ENCODE measurements at regions not wholly inside any gene's neighbourhood (a gene's known extent, or its start where the extent isn't known, plus 50 kb on each side); places are given as distances from the start of the nearest gene placed in this dataset.

- Histone ChIP-seq H3K27ac (ENCODE audit: insufficient read depth, low read length) (no peak overlapping the region), H4K20me1 (ENCODE audit: insufficient read depth, low read length) (no peaks in the 10 kb centered on the region), H3K56ac (ENCODE audit: extremely low read depth, insufficient read depth, low read length) (no peak overlapping the region), H2BK120ac (ENCODE audit: low read depth, low read length) (no peak overlapping the region), H4K91ac (ENCODE audit: insufficient read depth, low read depth, low read length) (no peak overlapping the region), H2AK5ac (ENCODE audit: low read depth, low read length) (no peak overlapping the region), H4K8ac (ENCODE audit: low read depth in 2 of 2, low read length in 2 of 2) (no peak overlapping the region), H3K9ac (ENCODE audit: low read depth, low read length) (no peak overlapping the region), H3K23ac (ENCODE audit: low read depth, low read length) (no peak overlapping the region), H2BK15ac (ENCODE audit: low read depth, low read length) (no peak overlapping the region), H3K4ac (ENCODE audit: low read depth, low read length) (no peak overlapping the region), H3K4me1 (ENCODE audit: control insufficient read depth, insufficient read depth, low read length) (no peaks in the 10 kb centered on the region), H2BK5ac (ENCODE audit: low read depth, low read length, poor library complexity, severe bottlenecking) (no peak overlapping the region), H3K4me2 (ENCODE audit: low read depth, low read length) (no peak overlapping the region), H2BK20ac (ENCODE audit: low read depth, low read length) (no peak overlapping the region), H4K5ac (ENCODE audit: low read depth, low read length) (no peak overlapping the region), H3K9me1 (ENCODE audit: insufficient read depth, low read length) (no peaks in the 10 kb centered on the region), H3K27me3 (ENCODE audit: control insufficient read depth, insufficient read depth, low read length) (no peaks in the 10 kb centered on the region), H2AFZ (replicated peaks; ENCODE audit: low read length, poor library complexity) (no peak overlapping the region), H3K18ac (ENCODE audit: low read depth, low read length) (no peak overlapping the region), H3K9me3 (ENCODE audit: control insufficient read depth, insufficient read depth, low read length) (0 out of 2 replicates have a peak, but pooled peaks cover 1% of the 10 kb centered on the region), H3K14ac (replicated peaks; ENCODE audit: low read depth, low read length) (no peak overlapping the region), H3K4me3 (ENCODE audit: insufficient read depth, low read depth, low read length) (no peak overlapping the region), H3K79me1 (ENCODE audit: low read depth in 1 of 2, low read length in 2 of 2) (no peaks in the 10 kb centered on the region), H2AK9ac (replicated peaks; ENCODE audit: low read depth, low read length, poor library complexity) (no peak overlapping the region), H3K36me3 (ENCODE audit: control insufficient read depth, insufficient read depth, low read length) (no peaks in the 10 kb centered on the region)
- BruUV-seq (replicated peaks) = no TSS peak
- dilution Hi-C loops (cut with HindIII; ENCODE audit: low sequenced_read_pairs, unreplicated experiment) = no loop called here
- POLR2A ChIA-PET (ENCODE audit: unreplicated experiment) = no interaction called here
- intact Hi-C loops (cut with micrococcal nuclease) = no loop called here
- no peak for TF ChIP-seq CHD1 (IDR thresholded peaks at IDR 0.05; ENCODE audit: low read depth, low read length)
- ATAC-seq (ENCODE audit: low read depth) (no peak), DNase-seq (no peak)
- WGBS, 2 experiments (ENCODE audit: extremely low coverage in 2 of 2, insufficient read length in 1 of 2) = 43% methylated on average over 1 of the region's 1 CpG; no CpG with 5 or more reads in 1 of the 2 experiments
- in situ Hi-C loops (cut with MboI; ENCODE audit: low sequenced_read_pairs) = no loop called here
- CTCF ChIA-PET = no interaction called here
Observed at GRCh38 chr15:97037080-97037479, 706.6 kb downstream of the NR2F2 start.

Measured in IMR-90 (cell line).